Transverse colon (tissue), 4 donors: ENCODE measurements at regions not wholly inside any gene's neighbourhood (a gene's known extent, or its start where the extent isn't known, plus 50 kb on each side); places are given as distances from the start of the nearest gene placed in this dataset.

ENCODE experiments used
- DNase-seq: peaks from one replicate; pipeline ENCODE4 v3.0.0-alpha.2; 2019
- H3K27ac ChIP-seq, 4 donors: fragments of 200-600 bp; sonication (generic); 2 replicates each; pipeline ENCODE4 v1.5.1; 2016 to 2018; ENCODE audit warnings: inconsistent platforms in 4 of 4
- H3K27me3 ChIP-seq: fragments of 200-600 bp; sonication (generic); 2 replicates; pipeline ENCODE4 v1.5.1; 2017; ENCODE audit warnings: inconsistent platforms
- H3K36me3 ChIP-seq, 4 donors: fragments of 200-600 bp; sonication (generic); 2 replicates each; pipeline ENCODE4 v1.5.1; 2017 to 2019; ENCODE audit warnings: inconsistent platforms in 4 of 4
- H3K4me1 ChIP-seq, 4 donors: fragments of 200-600 bp; sonication (generic); 2 replicates each; pipeline ENCODE4 v1.5.1; 2017 to 2020; ENCODE audit warnings: inconsistent platforms in 4 of 4
- H3K4me3 ChIP-seq, 4 donors: fragments of 200-600 bp; sonication (generic); 1 replicate in 1 of 4; 2 replicates in 3 of 4; pipeline versions ENCODE4 v1.5.1 to v1.6.1; 2017 to 2019; ENCODE audit warnings: inconsistent platforms in 4 of 4
- H3K9me3 ChIP-seq, 2 donors: fragments of 200-600 bp; sonication (generic); 2 replicates each; pipeline ENCODE4 v1.5.1; 2017 to 2019; ENCODE audit warnings: inconsistent platforms in 2 of 2
- CTCF ChIP-seq, 5 experiments: fragments of 200-600 bp in 3 of 5; fragments of 450-650 bp in 2 of 5; sonication (generic) in 3 of 5; IDR thresholded peaks; 1 replicate in 2 of 5; 2 replicates in 3 of 5; pipeline ENCODE4 v1.5.1; 2016 to 2017; ENCODE audit warnings: antibody characterized with exemption in 5 of 5, inconsistent platforms in 3 of 5, mild to moderate bottlenecking in 2 of 5, moderate library complexity in 1 of 5
- EP300 ChIP-seq: sonication (generic); formaldehyde crosslinking; IDR thresholded peaks from one replicate; pipeline ENCODE4 v1.6.1; 2017; ENCODE audit warnings: antibody characterized with exemption, low read depth
- POLR2A ChIP-seq: fragments of 450-650 bp; IDR thresholded peaks from one replicate; pipeline ENCODE4 v1.6.1; 2016; ENCODE audit warnings: antibody characterized with exemption, mild to moderate bottlenecking, moderate library complexity
- POLR2AphosphoS5 ChIP-seq, 3 donors: sonication (generic); formaldehyde crosslinking; IDR thresholded peaks; one replicate each; pipeline ENCODE4 v1.6.1; 2016; ENCODE audit warnings: antibody characterized with exemption in 3 of 3
- WGBS, 2 donors: methylation state at CpG; one replicate each; pipeline ENCODE4 v1.1.5; 2018; ENCODE audit warnings: low coverage in 1 of 2; 5-methylcytosine and 5-hydroxymethylcytosine counted together
- in situ Hi-C, 4 donors: fragments of 200-750 bp; cut with MboI; loops; one replicate each; pipeline versions ENCODE4 v1.15.0 to v1.15.1; 2017; ENCODE audit warnings: low sequenced_read_pairs in 3 of 4, low pct_ligation_motif_present in 1 of 4, low pct_unique_long_range_greater_than_20kb in 1 of 4
- intact Hi-C: fragments of 100-400 bp; cut with DNase I; formaldehyde crosslinking; loops from one replicate; pipeline ENCODE4 v1.15.1; 2023; ENCODE audit warnings: low total_unique reads

GRCh38 chr10:123551259-123551658, 114.9 kb upstream of the GPR26 start:
- H3K27ac ChIP-seq: no peak overlapping the region
- intact Hi-C loops (no loop called here), in situ Hi-C loops (loop anchor here in 3 of 4 donors (10.0 to 25.0 kb wide), 3 partner anchors 414 to 514 kb away; partner anchors contain the start of genes HMX2 (in 1 of the 3) and HMX3 (in 1 of the 3))
- no peaks in the 10 kb centered on the region for H3K9me3 ChIP-seq
- TF ChIP-seq EP300 (no peak), POLR2A (no peak), CTCF (IDR thresholded peaks at IDR 0.05) (no peak), POLR2AphosphoS5 (IDR thresholded peaks at IDR 0.05) (no peak)
- no peaks in the 10 kb centered on the region for H3K36me3 ChIP-seq
- no peak for DNase-seq
- 89 to 93% methylated on average over 3 to 7 of the region's 7 CpGs for WGBS, 2 donors
- H3K4me3 ChIP-seq: no peak overlapping the region
- H3K27me3 ChIP-seq: peaks cover 14% of the 10 kb centered on the region
- no peaks in the 10 kb centered on the region for H3K4me1 ChIP-seq

- Histone ChIP-seq H3K36me3 (no peaks in the 10 kb centered on the region), H3K4me3 (no peak overlapping the region), H3K4me1 (no peaks in the 10 kb centered on the region), H3K9me3 (no peaks in the 10 kb centered on the region), H3K27me3 (peaks cover 9% of the 10 kb centered on the region), H3K27ac (no peak overlapping the region)
- in situ Hi-C loops (loop anchor here in 3 of 4 donors (10.0 to 25.0 kb wide), 3 partner anchors 416 to 516 kb away; partner anchors contain the start of genes HMX2 (in 1 of the 3) and HMX3 (in 1 of the 3)), intact Hi-C loops (no loop called here)
- no peak for DNase-seq
- TF ChIP-seq EP300 (no peak), POLR2AphosphoS5 (IDR thresholded peaks at IDR 0.05) (no peak), CTCF (IDR thresholded peaks at IDR 0.05) (no peak), POLR2A (no peak)
- WGBS, 2 donors: 73% methylated on average over 10 of the region's 11 CpGs; no CpG with 5 or more reads in 1 of the 2 donors
These were observed 113.2 kb upstream of the GPR26 start for GRCh38 chr10:123552760-123553554.

GRCh38 chr10:123553810-123554430, 112.2 kb upstream of the GPR26 start:
- H3K9me3 ChIP-seq: no peaks in the 10 kb centered on the region

GRCh38 chr10:123554656-123555055, 111.5 kb upstream of the GPR26 start:
- Histone ChIP-seq H3K4me3 (no peak overlapping the region), H3K9me3 (no peaks in the 10 kb centered on the region), H3K36me3 (no peaks in the 10 kb centered on the region), H3K4me1 (no peaks in the 10 kb centered on the region), H3K27me3 (peaks cover 9% of the 10 kb centered on the region), H3K27ac (no peak overlapping the region)
- TF ChIP-seq POLR2A (no peak), CTCF (IDR thresholded peaks at IDR 0.05) (no peak), POLR2AphosphoS5 (IDR thresholded peaks at IDR 0.05) (no peak)
- intact Hi-C loops (loop anchor here (5.0 kb wide), 1 partner anchor 422 kb away; no protein-coding TSS in a partner anchor), in situ Hi-C loops (loop anchor here in 3 of 4 donors (10.0 to 25.0 kb wide), 3 partner anchors 417 to 517 kb away; partner anchors contain the start of genes HMX2 (in 1 of the 3) and HMX3 (in 1 of the 3))
- DNase-seq: no peak
- WGBS, 2 donors: 70 to 86% methylated on average over 4 to 8 of the region's 8 CpGs

More at GRCh38 chr10:123553810-123554430, 112.2 kb upstream of the GPR26 start:
- no peak for TF ChIP-seq EP300
- TF ChIP-seq POLR2AphosphoS5 (IDR thresholded peaks at IDR 0.05): no peak
- in situ Hi-C loops: loop anchor here in 3 of 4 donors (10.0 to 25.0 kb wide), 3 partner anchors 417 to 517 kb away; partner anchors contain the start of genes HMX2 (in 1 of the 3) and HMX3 (in 1 of the 3)
- Histone ChIP-seq H3K36me3 (no peaks in the 10 kb centered on the region), H3K4me3 (no peak overlapping the region), H3K27me3 (peaks cover 9% of the 10 kb centered on the region), H3K4me1 (no peaks in the 10 kb centered on the region), H3K27ac (no peak overlapping the region)
- 63 to 78% methylated on average over 3 to 10 of the region's 10 CpGs for WGBS, 2 donors
- intact Hi-C loops: no loop called here
- DNase-seq: no peak
